ENCODE measurements at regions not wholly inside any gene's neighbourhood (a gene's known extent, or its start where the extent isn't known, plus 50 kb on each side); places are given as distances from the start of the nearest gene placed in this dataset.
"Not testable (repeated sequence)": the region's sequence is repeated elsewhere in the genome, so short reads cannot be mapped to it uniquely, and the experiment has no call there.

- DNase-seq (ENCODE audit: low spot score), result no peak
Measured at GRCh38 chrX:1852082-1852481, 237.2 kb downstream of the ASMT start.

GRCh38 chrX:1853447-1853846 is 238.6 kb downstream of the ASMT start:
- DNase-seq (ENCODE audit: low spot score), result no peak

- no peak for DNase-seq (ENCODE audit: low spot score)
Measured at GRCh38 chrX:1853916-1854315, 239.1 kb downstream of the ASMT start.

GRCh38 chrX:1854861-1855260 is 240.0 kb downstream of the ASMT start:
- not testable (repeated sequence) for DNase-seq (ENCODE audit: low spot score)

GRCh38 chrX:1859266-1859665 is 244.4 kb downstream of the ASMT start:
- not testable (repeated sequence) for DNase-seq (ENCODE audit: low spot score)

GRCh38 chrX:1860936-1861594 is 246.2 kb downstream of the ASMT start:
- no peak for DNase-seq (ENCODE audit: low spot score)

GRCh38 chrX:1863995-1864394 is 249.1 kb downstream of the ASMT start:
- not testable (repeated sequence) for DNase-seq (ENCODE audit: low spot score)

- DNase-seq (ENCODE audit: low spot score), result no peak
Measured at GRCh38 chrX:1870421-1870820, 255.6 kb downstream of the ASMT start.

GRCh38 chrX:1871887-1872286 is 257.0 kb downstream of the ASMT start:
- DNase-seq (ENCODE audit: low spot score), result no peak

GRCh38 chrX:1873671-1874070 is 258.8 kb downstream of the ASMT start:
- no peak for DNase-seq (ENCODE audit: low spot score)

GRCh38 chrX:1874416-1874815 is 259.6 kb downstream of the ASMT start:
- no peak for DNase-seq (ENCODE audit: low spot score)

GRCh38 chrX:1874899-1875298 is 260.0 kb downstream of the ASMT start:
- DNase-seq (ENCODE audit: low spot score), result no peak

GRCh38 chrX:1876041-1876440 is 261.2 kb downstream of the ASMT start:
- DNase-seq (ENCODE audit: low spot score), result no peak

- no peak for DNase-seq (ENCODE audit: low spot score)
Measured at GRCh38 chrX:1877780-1878179, 262.9 kb downstream of the ASMT start.

GRCh38 chrX:1880884-1881817 is 266.3 kb downstream of the ASMT start:
- not testable (repeated sequence) for DNase-seq (ENCODE audit: low spot score)

GRCh38 chrX:1883772-1884171 is 268.9 kb downstream of the ASMT start:
- no peak for DNase-seq (ENCODE audit: low spot score)

- DNase-seq (ENCODE audit: low spot score), result no peak
Measured at GRCh38 chrX:1884446-1884845, 269.6 kb downstream of the ASMT start.

- no peak for DNase-seq (ENCODE audit: low spot score)
Measured at GRCh38 chrX:1885116-1885515, 270.3 kb downstream of the ASMT start.

GRCh38 chrX:1888305-1888704 is 273.4 kb downstream of the ASMT start:
- not testable (repeated sequence) for DNase-seq (ENCODE audit: low spot score)

GRCh38 chrX:1894026-1894294 is 279.1 kb downstream of the ASMT start:
- DNase-seq (ENCODE audit: low spot score), result no peak

- DNase-seq (ENCODE audit: low spot score), result no peak
Measured at GRCh38 chrX:1894740-1895139, 279.9 kb downstream of the ASMT start.

GRCh38 chrX:1895583-1895982 is 280.7 kb downstream of the ASMT start:
- no peak for DNase-seq (ENCODE audit: low spot score)

- no peak for DNase-seq (ENCODE audit: low spot score)
Measured at GRCh38 chrX:1899841-1900240, 285.0 kb downstream of the ASMT start.

- DNase-seq (ENCODE audit: low spot score), result no peak
Measured at GRCh38 chrX:1902901-1903235, 288.0 kb downstream of the ASMT start.

Measured in kidney tubule cell (primary cell).